Liver (tissue), 3 donors: ENCODE measurements at regions not wholly inside any gene's neighbourhood (a gene's known extent, or its start where the extent isn't known, plus 50 kb on each side); places are given as distances from the start of the nearest gene placed in this dataset.

Source experiments
- FOXA2 ChIP-seq: IDR thresholded peaks from 2 replicates; pipeline ENCODE4 v1.6.1; 2016; ENCODE audit warnings: antibody characterized with exemption
- GABPA ChIP-seq, 2 donors: IDR thresholded peaks in 1 of 2; conservative IDR thresholded peaks in 1 of 2; 2 replicates each; pipeline ENCODE4 v1.6.1; 2016; ENCODE audit warnings: antibody characterized with exemption in 2 of 2, mild to moderate bottlenecking in 1 of 2, moderate library complexity in 1 of 2
- HNF4G ChIP-seq: IDR thresholded peaks from 2 replicates; pipeline ENCODE4 v1.6.1; 2016; ENCODE audit warnings: antibody characterized with exemption
- JUND ChIP-seq, 2 donors: IDR thresholded peaks; 2 replicates each; pipeline ENCODE4 v1.6.1; 2016; ENCODE audit warnings: antibody characterized with exemption in 2 of 2
- RAD21 ChIP-seq, 2 donors: IDR thresholded peaks; 2 replicates each; pipeline ENCODE4 v1.6.1; 2016; ENCODE audit warnings: antibody characterized with exemption in 2 of 2, mild to moderate bottlenecking in 2 of 2
- REST ChIP-seq: IDR thresholded peaks from 2 replicates; pipeline ENCODE4 v1.6.1; 2016; ENCODE audit warnings: antibody characterized with exemption, mild to moderate bottlenecking
- RXRA ChIP-seq, 2 donors: IDR thresholded peaks; 2 replicates each; pipeline ENCODE4 v1.6.1; 2017 to 2018; ENCODE audit warnings: antibody characterized with exemption in 2 of 2, mild to moderate bottlenecking in 1 of 2
- SP1 ChIP-seq: IDR thresholded peaks from 2 replicates; pipeline ENCODE4 v1.6.1; 2018; ENCODE audit warnings: antibody characterized with exemption, mild to moderate bottlenecking
- TAF1 ChIP-seq: conservative IDR thresholded peaks from 2 replicates; pipeline ENCODE4 v1.6.1; 2016; ENCODE audit warnings: antibody characterized with exemption, mild to moderate bottlenecking
- YY1 ChIP-seq: IDR thresholded peaks from 2 replicates; pipeline ENCODE4 v1.6.1; 2016; ENCODE audit warnings: antibody characterized with exemption, mild to moderate bottlenecking
- TF ChIP-seq, protein P1 (sequence below): fragments of 150-350 bp; IDR thresholded peaks from 2 replicates; pipeline ENCODE4 v1.5.1; 2017; ENCODE audit warnings: improper control_type of control experiment, low read depth, low read length; ENCODE audit not compliant: missing input control
- TF ChIP-seq, protein P2 (sequence below): IDR thresholded peaks from 2 replicates; pipeline ENCODE4 v1.6.1; 2016; ENCODE audit warnings: antibody characterized with exemption
- TF ChIP-seq, protein P3 (sequence below): IDR thresholded peaks from 2 replicates; pipeline ENCODE4 v1.6.1; 2016; ENCODE audit warnings: antibody characterized with exemption
- TF ChIP-seq, protein P4 (sequence below): IDR thresholded peaks from 2 replicates; pipeline ENCODE4 v1.6.1; 2016; ENCODE audit warnings: antibody characterized with exemption
- donor health status: healthy.
- donor health status: healthy.

- TF ChIP-seq, protein P1, sequence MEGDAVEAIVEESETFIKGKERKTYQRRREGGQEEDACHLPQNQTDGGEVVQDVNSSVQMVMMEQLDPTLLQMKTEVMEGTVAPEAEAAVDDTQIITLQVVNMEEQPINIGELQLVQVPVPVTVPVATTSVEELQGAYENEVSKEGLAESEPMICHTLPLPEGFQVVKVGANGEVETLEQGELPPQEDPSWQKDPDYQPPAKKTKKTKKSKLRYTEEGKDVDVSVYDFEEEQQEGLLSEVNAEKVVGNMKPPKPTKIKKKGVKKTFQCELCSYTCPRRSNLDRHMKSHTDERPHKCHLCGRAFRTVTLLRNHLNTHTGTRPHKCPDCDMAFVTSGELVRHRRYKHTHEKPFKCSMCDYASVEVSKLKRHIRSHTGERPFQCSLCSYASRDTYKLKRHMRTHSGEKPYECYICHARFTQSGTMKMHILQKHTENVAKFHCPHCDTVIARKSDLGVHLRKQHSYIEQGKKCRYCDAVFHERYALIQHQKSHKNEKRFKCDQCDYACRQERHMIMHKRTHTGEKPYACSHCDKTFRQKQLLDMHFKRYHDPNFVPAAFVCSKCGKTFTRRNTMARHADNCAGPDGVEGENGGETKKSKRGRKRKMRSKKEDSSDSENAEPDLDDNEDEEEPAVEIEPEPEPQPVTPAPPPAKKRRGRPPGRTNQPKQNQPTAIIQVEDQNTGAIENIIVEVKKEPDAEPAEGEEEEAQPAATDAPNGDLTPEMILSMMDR: no peak
- TF ChIP-seq RAD21 (IDR thresholded peaks at IDR 0.05): no peak
- TF ChIP-seq HNF4G: no peak
- no peak for TF ChIP-seq TAF1
- TF ChIP-seq, protein P2, sequence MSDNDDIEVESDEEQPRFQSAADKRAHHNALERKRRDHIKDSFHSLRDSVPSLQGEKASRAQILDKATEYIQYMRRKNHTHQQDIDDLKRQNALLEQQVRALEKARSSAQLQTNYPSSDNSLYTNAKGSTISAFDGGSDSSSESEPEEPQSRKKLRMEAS: no peak
- TF ChIP-seq SP1: no peak
- no peak for TF ChIP-seq REST
- TF ChIP-seq, protein P3, sequence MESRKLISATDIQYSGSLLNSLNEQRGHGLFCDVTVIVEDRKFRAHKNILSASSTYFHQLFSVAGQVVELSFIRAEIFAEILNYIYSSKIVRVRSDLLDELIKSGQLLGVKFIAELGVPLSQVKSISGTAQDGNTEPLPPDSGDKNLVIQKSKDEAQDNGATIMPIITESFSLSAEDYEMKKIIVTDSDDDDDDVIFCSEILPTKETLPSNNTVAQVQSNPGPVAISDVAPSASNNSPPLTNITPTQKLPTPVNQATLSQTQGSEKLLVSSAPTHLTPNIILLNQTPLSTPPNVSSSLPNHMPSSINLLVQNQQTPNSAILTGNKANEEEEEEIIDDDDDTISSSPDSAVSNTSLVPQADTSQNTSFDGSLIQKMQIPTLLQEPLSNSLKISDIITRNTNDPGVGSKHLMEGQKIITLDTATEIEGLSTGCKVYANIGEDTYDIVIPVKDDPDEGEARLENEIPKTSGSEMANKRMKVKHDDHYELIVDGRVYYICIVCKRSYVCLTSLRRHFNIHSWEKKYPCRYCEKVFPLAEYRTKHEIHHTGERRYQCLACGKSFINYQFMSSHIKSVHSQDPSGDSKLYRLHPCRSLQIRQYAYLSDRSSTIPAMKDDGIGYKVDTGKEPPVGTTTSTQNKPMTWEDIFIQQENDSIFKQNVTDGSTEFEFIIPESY: no peak
- TF ChIP-seq, protein P4, sequence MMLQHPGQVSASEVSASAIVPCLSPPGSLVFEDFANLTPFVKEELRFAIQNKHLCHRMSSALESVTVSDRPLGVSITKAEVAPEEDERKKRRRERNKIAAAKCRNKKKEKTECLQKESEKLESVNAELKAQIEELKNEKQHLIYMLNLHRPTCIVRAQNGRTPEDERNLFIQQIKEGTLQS: no peak
- no peak for TF ChIP-seq FOXA2
- TF ChIP-seq GABPA (IDR thresholded peaks at IDR 0.05 in 1 of 2, conservative IDR thresholded peaks at IDR 0.05 in 1 of 2): no peak
- no peak for TF ChIP-seq JUND (IDR thresholded peaks at IDR 0.05)
- TF ChIP-seq RXRA (IDR thresholded peaks at IDR 0.05): no peak
- no peak for TF ChIP-seq YY1
These were observed 108.4 kb downstream of the XCL2 start for GRCh38 chr1:168435439-168435838.
